HepG2 (cell line): ENCODE measurements at regions not wholly inside any gene's neighbourhood (a gene's known extent, or its start where the extent isn't known, plus 50 kb on each side); places are given as distances from the start of the nearest gene placed in this dataset.

Source experiments
- CREM ChIP-seq, 2 experiments: sonication (generic) in 1 of 2; formaldehyde crosslinking in 1 of 2; IDR thresholded peaks; 2 replicates each; pipeline versions ENCODE4 v1.4.0 to v1.6.1; 2016 to 2020; ENCODE audit warnings: antibody characterized with exemption in 1 of 2, mild to moderate bottlenecking in 1 of 2, missing genetic modification reagents in 1 of 2
- HMGXB3 ChIP-seq: sonication (generic); formaldehyde crosslinking; IDR thresholded peaks from 2 replicates; pipeline ENCODE4 v1.4.0; 2020; ENCODE audit warnings: missing genetic modification reagents, borderline replicate concordance
- HOMEZ ChIP-seq: IDR thresholded peaks from 2 replicates; pipeline ENCODE4 v1.6.1; 2016; ENCODE audit warnings: low read depth
- ISL2 ChIP-seq: sonication (generic); formaldehyde crosslinking; IDR thresholded peaks from 2 replicates; pipeline ENCODE4 v1.5.0; 2020; ENCODE audit warnings: missing genetic modification reagents
- PBX2 ChIP-seq: IDR thresholded peaks from 2 replicates; pipeline ENCODE4 v1.6.1; 2016; ENCODE audit warnings: control low read depth
- REXO4 ChIP-seq: sonication (generic); formaldehyde crosslinking; IDR thresholded peaks from 2 replicates; pipeline ENCODE4 v1.8.0; 2022; ENCODE audit warnings: missing genetic modification reagents, mild to moderate bottlenecking, borderline replicate concordance
- ZBTB43 ChIP-seq: sonication (generic); formaldehyde crosslinking; conservative IDR thresholded peaks from 2 replicates; pipeline ENCODE4 v1.4.0; 2020; ENCODE audit warnings: missing genetic modification reagents
- ZC3H4 ChIP-seq: sonication (generic); formaldehyde crosslinking; IDR thresholded peaks from 2 replicates; pipeline ENCODE4 v1.4.0; 2020; ENCODE audit warnings: missing genetic modification reagents, borderline replicate concordance
- ZNF407 ChIP-seq: sonication (generic); formaldehyde crosslinking; IDR thresholded peaks from one replicate; pipeline ENCODE4 v1.5.1; 2020; ENCODE audit warnings: mild to moderate bottlenecking, missing genetic modification reagents; ENCODE audit errors: not compliant biosample characterization
- ZNF598 ChIP-seq: sonication (generic); formaldehyde crosslinking; IDR thresholded peaks from 2 replicates; pipeline ENCODE4 v1.5.1; 2020; ENCODE audit warnings: mild to moderate bottlenecking, missing genetic modification reagents, borderline replicate concordance

GRCh38 chr7:138237995-138238394, 161.7 kb downstream of the AKR1D1 start (continued):
- TF ChIP-seq CREM (IDR thresholded peaks at IDR 0.05) (peak; percentile 39; the same call in 1 of the 2 replicates), CREM (CRISPR knock-in tag; IDR thresholded peaks at IDR 0.05) (no peak), ZC3H4 (no peak), REXO4 (CRISPR knock-in tag) (no peak), PBX2 (CRISPR knock-in tag) (no peak), HMGXB3 (CRISPR knock-in tag) (peak; percentile 80), ZBTB43 (0 out of 2 replicates have a peak, but pooled peaks have one; percentile 34), ZNF407 (CRISPR knock-in tag) (no peak), ZNF598 (CRISPR knock-in tag) (no peak), ISL2 (CRISPR knock-in tag) (peak; percentile 88), HOMEZ (CRISPR knock-in tag) (peak; percentile 93; the same call in 1 of the 2 replicates)
